ENCODE measurements at regions not wholly inside any gene's neighbourhood (a gene's known extent, or its start where the extent isn't known, plus 50 kb on each side); places are given as distances from the start of the nearest gene placed in this dataset.

DNA sequence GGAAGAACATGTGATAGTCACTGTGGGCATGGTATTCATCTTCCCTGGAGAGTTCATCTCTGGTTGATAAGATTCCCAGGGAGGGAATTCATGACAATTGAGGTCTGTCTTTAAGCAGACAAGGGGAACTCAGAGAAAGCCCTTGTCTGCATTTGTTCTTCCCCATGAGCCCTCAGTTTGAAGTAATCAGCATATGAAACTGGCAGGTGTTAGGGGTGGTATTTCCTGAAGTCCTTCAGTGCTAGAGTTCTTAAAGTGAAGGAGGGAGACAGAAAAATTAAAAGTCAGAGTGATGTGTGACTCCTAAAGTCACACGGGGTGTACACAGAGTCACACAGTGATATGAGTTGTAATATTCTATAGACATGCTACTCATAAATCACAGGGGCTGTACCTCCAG lies 60.6 kb upstream of the SYK start:
- peaks cover 0 to 20% (median 7%) of the 10 kb centered on the region in 5 experiments for H3K9me3 ChIP-seq (ENCODE audit: control extremely low read depth in 1 of 5, control insufficient read depth in 4 of 5, insufficient read depth in 2 of 5, low read depth in 1 of 5, low read length in 4 of 5)
- no peaks in the 10 kb centered on the region for H3K27me3 ChIP-seq (replicated peaks in 2 of 5; ENCODE audit: control insufficient read depth in 4 of 5, insufficient read depth in 5 of 5, low read length in 4 of 5)
- no peak for DNase-seq
- no peak overlapping the region for H3K27ac ChIP-seq (ENCODE audit: insufficient read depth in 1 of 2, low read depth in 1 of 2, low read length in 2 of 2, poor library complexity in 1 of 2, severe bottlenecking in 2 of 2)
- no peaks in the 10 kb centered on the region for H3K36me3 ChIP-seq (ENCODE audit: control insufficient read depth in 4 of 4, insufficient read depth in 4 of 4, low read length in 3 of 4)
- POLR2A ChIA-PET: no interaction called here
- WGBS (ENCODE audit: insufficient coverage): no CpG with 5 or more reads among the region's 1 CpG
- CTCF ChIA-PET: no interaction called here
- no peaks in the 10 kb centered on the region for H3K4me1 ChIP-seq (ENCODE audit: control extremely low read depth in 1 of 4, control insufficient read depth in 4 of 4, insufficient read depth in 4 of 4, low read length in 3 of 4)
- H3K4me3 ChIP-seq (ENCODE audit: control insufficient read depth in 1 of 7, extremely low read depth in 1 of 7, insufficient read depth in 4 of 7, low read depth in 2 of 7, low read length in 6 of 7): no peak overlapping the region

DNA sequence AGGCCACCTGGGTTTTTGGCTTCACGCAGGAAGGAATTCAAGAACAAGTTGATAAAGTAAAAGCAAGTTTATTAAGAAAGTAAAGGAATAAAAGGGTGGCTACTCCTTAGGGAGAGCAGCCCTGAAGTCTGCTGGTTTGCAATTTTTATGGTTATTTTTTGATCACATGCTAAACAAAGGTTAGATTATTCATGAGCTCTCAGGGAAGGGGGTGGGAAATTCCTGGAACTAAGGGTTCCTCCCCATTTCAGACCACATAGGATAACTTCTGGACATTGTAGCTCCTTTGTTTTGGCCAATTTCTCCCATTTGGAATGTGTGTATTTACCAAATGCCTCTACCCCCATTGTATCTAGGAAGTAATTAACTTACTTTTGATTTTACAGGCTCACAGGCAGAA lies 63.9 kb upstream of the SYK start:
- CTCF ChIA-PET: no interaction called here
- Histone ChIP-seq H3K27ac (ENCODE audit: insufficient read depth in 1 of 2, low read depth in 1 of 2, low read length in 2 of 2, poor library complexity in 1 of 2, severe bottlenecking in 2 of 2) (no peak overlapping the region), H3K36me3 (ENCODE audit: control insufficient read depth in 4 of 4, insufficient read depth in 4 of 4, low read length in 3 of 4) (no peaks in the 10 kb centered on the region), H3K27me3 (replicated peaks in 2 of 5; ENCODE audit: control insufficient read depth in 4 of 5, insufficient read depth in 5 of 5, low read length in 4 of 5) (no peaks in the 10 kb centered on the region), H3K9me3 (ENCODE audit: control extremely low read depth in 1 of 5, control insufficient read depth in 4 of 5, insufficient read depth in 2 of 5, low read depth in 1 of 5, low read length in 4 of 5) (peaks cover 0 to 20% (median 7%) of the 10 kb centered on the region in 5 experiments), H3K4me1 (ENCODE audit: control extremely low read depth in 1 of 4, control insufficient read depth in 4 of 4, insufficient read depth in 4 of 4, low read length in 3 of 4) (no peaks in the 10 kb centered on the region), H3K4me3 (ENCODE audit: control insufficient read depth in 1 of 7, extremely low read depth in 1 of 7, insufficient read depth in 4 of 7, low read depth in 2 of 7, low read length in 6 of 7) (no peak overlapping the region)
- POLR2A ChIA-PET: no interaction called here
- WGBS (ENCODE audit: insufficient coverage): 100% methylated on average over 1 of the region's 1 CpG
- DNase-seq: no peak

DNA sequence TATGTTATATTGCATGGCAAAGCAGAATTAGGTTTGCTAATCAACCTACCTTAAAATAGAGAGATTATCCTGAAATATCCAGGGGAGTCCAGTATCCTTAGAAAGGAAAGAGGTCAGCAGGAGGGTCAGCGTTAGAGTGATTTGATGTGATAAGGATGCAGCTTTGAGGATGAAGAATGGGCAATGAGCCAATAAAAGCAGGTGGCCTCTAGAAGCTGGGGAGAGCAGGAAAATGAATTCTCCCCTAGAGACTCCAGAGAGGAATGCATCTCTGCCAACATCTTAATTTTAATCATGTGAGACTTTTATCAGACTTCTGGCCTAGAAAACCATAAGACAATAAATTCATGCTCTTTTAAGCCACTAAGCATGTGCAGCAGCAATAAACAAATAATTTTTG lies 65.7 kb upstream of the SYK start:
- no CpG with 5 or more reads among the region's 1 CpG for WGBS (ENCODE audit: insufficient coverage)
- CTCF ChIA-PET: no interaction called here
- no peak for DNase-seq
- H3K9me3 ChIP-seq (ENCODE audit: control extremely low read depth in 1 of 5, control insufficient read depth in 4 of 5, insufficient read depth in 2 of 5, low read depth in 1 of 5, low read length in 4 of 5): peaks cover 0 to 20% (median 7%) of the 10 kb centered on the region in 5 experiments
- POLR2A ChIA-PET: no interaction called here
- no peaks in the 10 kb centered on the region for H3K27me3 ChIP-seq (replicated peaks in 2 of 5; ENCODE audit: control insufficient read depth in 4 of 5, insufficient read depth in 5 of 5, low read length in 4 of 5)
- no peaks in the 10 kb centered on the region for H3K4me1 ChIP-seq (ENCODE audit: control extremely low read depth in 1 of 4, control insufficient read depth in 4 of 4, insufficient read depth in 4 of 4, low read length in 3 of 4)
- no peak overlapping the region for H3K27ac ChIP-seq (ENCODE audit: insufficient read depth in 1 of 2, low read depth in 1 of 2, low read length in 2 of 2, poor library complexity in 1 of 2, severe bottlenecking in 2 of 2)
- no peaks in the 10 kb centered on the region for H3K36me3 ChIP-seq (ENCODE audit: control insufficient read depth in 4 of 4, insufficient read depth in 4 of 4, low read length in 3 of 4)
- H3K4me3 ChIP-seq (ENCODE audit: control insufficient read depth in 1 of 7, extremely low read depth in 1 of 7, insufficient read depth in 4 of 7, low read depth in 2 of 7, low read length in 6 of 7): no peak overlapping the region

DNA sequence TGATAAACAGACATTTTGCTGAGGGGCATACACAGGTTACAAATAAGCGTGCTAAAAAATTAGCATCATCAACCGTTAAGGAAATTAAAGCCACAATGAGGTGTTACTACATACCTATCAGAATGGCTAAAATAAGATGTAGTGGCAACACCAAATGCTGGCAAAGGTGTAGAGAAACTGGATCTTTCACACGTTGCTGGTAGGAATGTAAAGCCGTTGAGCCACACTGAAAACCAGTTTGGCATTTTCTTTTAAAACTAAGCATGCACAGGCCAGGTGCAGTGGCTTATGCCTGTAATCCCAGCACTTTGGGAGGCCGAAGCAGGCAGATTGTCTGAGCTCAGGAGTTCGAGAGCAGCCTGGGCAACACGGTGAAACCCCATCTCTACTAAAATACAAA lies 67.0 kb upstream of the SYK start:
- Histone ChIP-seq H3K27me3 (replicated peaks in 2 of 5; ENCODE audit: control insufficient read depth in 4 of 5, insufficient read depth in 5 of 5, low read length in 4 of 5) (no peaks in the 10 kb centered on the region), H3K4me3 (ENCODE audit: control insufficient read depth in 1 of 7, extremely low read depth in 1 of 7, insufficient read depth in 4 of 7, low read depth in 2 of 7, low read length in 6 of 7) (no peak overlapping the region), H3K36me3 (ENCODE audit: control insufficient read depth in 4 of 4, insufficient read depth in 4 of 4, low read length in 3 of 4) (no peaks in the 10 kb centered on the region), H3K4me1 (ENCODE audit: control extremely low read depth in 1 of 4, control insufficient read depth in 4 of 4, insufficient read depth in 4 of 4, low read length in 3 of 4) (no peaks in the 10 kb centered on the region), H3K9me3 (ENCODE audit: control extremely low read depth in 1 of 5, control insufficient read depth in 4 of 5, insufficient read depth in 2 of 5, low read depth in 1 of 5, low read length in 4 of 5) (peaks cover 0 to 13% (median 7%) of the 10 kb centered on the region in 5 experiments), H3K27ac (ENCODE audit: insufficient read depth in 1 of 2, low read depth in 1 of 2, low read length in 2 of 2, poor library complexity in 1 of 2, severe bottlenecking in 2 of 2) (no peak overlapping the region)
- POLR2A ChIA-PET: interaction anchor here (0.6 kb wide), 1 partner anchor 67 kb away, joined by 3 read pairs; no protein-coding TSS in a partner anchor
- CTCF ChIA-PET: no interaction called here
- no peak for DNase-seq
- WGBS (ENCODE audit: insufficient coverage): 98% methylated on average over 5 of the region's 7 CpGs

DNA sequence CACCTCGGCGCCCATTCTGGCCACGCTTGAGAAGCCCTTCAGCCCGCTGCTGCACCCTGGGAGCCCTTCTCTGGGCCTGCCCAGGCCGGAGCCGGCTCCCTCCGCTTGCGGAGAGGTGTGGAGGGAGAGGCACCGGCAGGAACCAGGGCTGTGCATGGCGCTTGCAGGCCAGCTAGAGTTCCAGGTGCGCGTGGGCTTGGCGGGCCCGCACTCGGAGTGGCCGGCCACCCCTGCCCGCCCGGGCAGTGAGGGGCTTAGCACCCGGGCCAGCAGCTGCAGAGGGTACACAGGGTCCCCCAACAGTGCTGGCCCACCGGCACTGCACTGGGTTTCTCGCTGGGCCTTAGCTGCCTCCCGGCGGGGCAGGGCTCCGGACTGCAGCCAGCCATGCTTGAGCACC lies 72.3 kb upstream of the SYK start:
- ChIA-PET CTCF (no interaction called here), POLR2A (no interaction called here)
- no peak for DNase-seq
- peaks cover 0 to 6% (median 0%) of the 10 kb centered on the region in 4 experiments for H3K4me1 ChIP-seq (ENCODE audit: control extremely low read depth in 1 of 4, control insufficient read depth in 4 of 4, insufficient read depth in 4 of 4, low read length in 3 of 4)
- H3K36me3 ChIP-seq (ENCODE audit: control insufficient read depth in 4 of 4, insufficient read depth in 4 of 4, low read length in 3 of 4): no peaks in the 10 kb centered on the region
- H3K9me3 ChIP-seq (ENCODE audit: control extremely low read depth in 1 of 5, control insufficient read depth in 4 of 5, insufficient read depth in 2 of 5, low read depth in 1 of 5, low read length in 4 of 5): no peaks in the 10 kb centered on the region
- no peaks in the 10 kb centered on the region for H3K27me3 ChIP-seq (replicated peaks in 2 of 5; ENCODE audit: control insufficient read depth in 4 of 5, insufficient read depth in 5 of 5, low read length in 4 of 5)
- H3K4me3 ChIP-seq (ENCODE audit: control insufficient read depth in 1 of 7, extremely low read depth in 1 of 7, insufficient read depth in 4 of 7, low read depth in 2 of 7, low read length in 6 of 7): no peak overlapping the region
- 89% methylated on average over 19 of the region's 24 CpGs for WGBS (ENCODE audit: insufficient coverage)
- H3K27ac ChIP-seq (ENCODE audit: insufficient read depth in 1 of 2, low read depth in 1 of 2, low read length in 2 of 2, poor library complexity in 1 of 2, severe bottlenecking in 2 of 2): no peak overlapping the region

DNA sequence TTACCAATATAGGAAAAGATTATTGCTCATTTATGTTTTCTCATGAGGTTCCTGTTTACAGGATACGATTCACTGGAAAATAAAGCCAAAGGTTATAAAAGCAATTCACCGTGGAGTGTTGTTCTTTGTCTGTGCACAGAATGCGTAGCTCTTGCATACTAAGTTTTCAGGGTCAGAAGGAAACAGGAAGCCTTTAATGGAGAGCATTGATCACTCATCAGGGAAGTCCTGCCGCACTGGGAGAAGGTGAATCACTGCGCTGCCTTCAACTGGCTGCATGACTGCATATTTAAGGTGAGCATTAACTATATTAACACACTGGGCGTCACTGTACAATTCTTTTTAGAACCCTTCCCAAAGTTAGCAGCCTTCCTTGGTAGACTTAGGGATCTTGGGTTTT lies 74.1 kb upstream of the SYK start:
- POLR2A ChIA-PET: no interaction called here
- CTCF ChIA-PET: no interaction called here
- 97% methylated on average over 4 of the region's 6 CpGs for WGBS (ENCODE audit: insufficient coverage)

DNA sequence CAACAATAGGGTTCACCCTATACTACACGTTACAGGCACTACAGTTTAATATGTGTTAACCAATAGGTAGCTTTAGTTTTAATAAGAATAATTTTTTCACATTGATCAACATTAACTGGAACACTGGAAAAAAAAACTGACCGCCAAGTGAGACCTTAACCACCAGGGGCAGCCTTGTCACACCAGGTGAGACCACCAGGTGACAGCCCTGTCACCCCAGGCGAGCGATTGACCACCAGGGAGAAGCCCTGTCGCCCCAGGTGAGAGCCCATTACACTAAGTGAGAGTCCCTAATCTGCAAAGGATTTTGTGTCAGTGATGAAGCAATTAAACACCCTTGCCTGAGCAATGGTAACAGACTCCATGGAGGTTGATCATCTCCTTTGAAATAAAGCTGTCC lies 75.4 kb upstream of the SYK start:
- H3K27me3 ChIP-seq (replicated peaks in 2 of 5; ENCODE audit: control insufficient read depth in 4 of 5, insufficient read depth in 5 of 5, low read length in 4 of 5): no peaks in the 10 kb centered on the region
- no peak for DNase-seq
- H3K27ac ChIP-seq (ENCODE audit: insufficient read depth in 1 of 2, low read depth in 1 of 2, low read length in 2 of 2, poor library complexity in 1 of 2, severe bottlenecking in 2 of 2): no peak overlapping the region
- peaks cover 0 to 6% (median 0%) of the 10 kb centered on the region in 4 experiments for H3K4me1 ChIP-seq (ENCODE audit: control extremely low read depth in 1 of 4, control insufficient read depth in 4 of 4, insufficient read depth in 4 of 4, low read length in 3 of 4)
- POLR2A ChIA-PET: no interaction called here
- no peak overlapping the region for H3K4me3 ChIP-seq (ENCODE audit: control insufficient read depth in 1 of 7, extremely low read depth in 1 of 7, insufficient read depth in 4 of 7, low read depth in 2 of 7, low read length in 6 of 7)
- WGBS (ENCODE audit: insufficient coverage): 94% methylated on average over 4 of the region's 5 CpGs
- CTCF ChIA-PET: no interaction called here
- no peaks in the 10 kb centered on the region for H3K9me3 ChIP-seq (ENCODE audit: control extremely low read depth in 1 of 5, control insufficient read depth in 4 of 5, insufficient read depth in 2 of 5, low read depth in 1 of 5, low read length in 4 of 5)
- H3K36me3 ChIP-seq (ENCODE audit: control insufficient read depth in 4 of 4, insufficient read depth in 4 of 4, low read length in 3 of 4): no peaks in the 10 kb centered on the region

More for the DNA sequence above, 74.1 kb upstream of the SYK start:
- Histone ChIP-seq H3K27ac (ENCODE audit: insufficient read depth in 1 of 2, low read depth in 1 of 2, low read length in 2 of 2, poor library complexity in 1 of 2, severe bottlenecking in 2 of 2) (no peak overlapping the region), H3K4me1 (ENCODE audit: control extremely low read depth in 1 of 4, control insufficient read depth in 4 of 4, insufficient read depth in 4 of 4, low read length in 3 of 4) (peaks cover 0 to 6% (median 0%) of the 10 kb centered on the region in 4 experiments), H3K4me3 (ENCODE audit: control insufficient read depth in 1 of 7, extremely low read depth in 1 of 7, insufficient read depth in 4 of 7, low read depth in 2 of 7, low read length in 6 of 7) (no peak overlapping the region), H3K27me3 (replicated peaks in 2 of 5; ENCODE audit: control insufficient read depth in 4 of 5, insufficient read depth in 5 of 5, low read length in 4 of 5) (no peaks in the 10 kb centered on the region), H3K36me3 (ENCODE audit: control insufficient read depth in 4 of 4, insufficient read depth in 4 of 4, low read length in 3 of 4) (no peaks in the 10 kb centered on the region), H3K9me3 (ENCODE audit: control extremely low read depth in 1 of 5, control insufficient read depth in 4 of 5, insufficient read depth in 2 of 5, low read depth in 1 of 5, low read length in 4 of 5) (no peaks in the 10 kb centered on the region)
- DNase-seq: no peak
